Breast epithelium (tissue), 4 donors: ENCODE measurements at regions not wholly inside any gene's neighbourhood (a gene's known extent, or its start where the extent isn't known, plus 50 kb on each side); places are given as distances from the start of the nearest gene placed in this dataset.
"Not testable (repeated sequence)": the region's sequence is repeated elsewhere in the genome, so short reads cannot be mapped to it uniquely, and the experiment has no call there.

ENCODE experiments used
- DNase-seq, 2 donors: peaks; one replicate each; pipeline ENCODE4 v3.0.0-alpha.2; 2019; ENCODE audit warnings: low spot score in 2 of 2
- H3K27ac ChIP-seq, 2 donors: fragments of 200-600 bp; sonication (generic) in 1 of 2; one replicate each; pipeline ENCODE4 v1.5.1; 2016 to 2019; ENCODE audit warnings: mild to moderate bottlenecking in 1 of 2
- H3K27me3 ChIP-seq, 2 donors: fragments of 200-600 bp; sonication (generic) in 1 of 2; one replicate each; pipeline versions ENCODE4 v1.5.1 to v1.6.0; 2017 to 2019; ENCODE audit warnings: control low read depth in 1 of 2, mild to moderate bottlenecking in 1 of 2
- H3K36me3 ChIP-seq: fragments of 200-600 bp; one replicate; pipeline ENCODE4 v1.5.1; 2019
- H3K4me1 ChIP-seq, 2 donors: fragments of 200-600 bp; sonication (generic); one replicate each; pipeline ENCODE4 v1.5.1; 2016 to 2019; ENCODE audit warnings: control low read depth in 1 of 2
- H3K4me3 ChIP-seq, 3 donors: fragments of 200-600 bp; sonication (generic); 1 replicate in 2 of 3; 2 replicates in 1 of 3; pipeline ENCODE4 v1.5.1; 2016 to 2019; ENCODE audit warnings: mild to moderate bottlenecking in 3 of 3, moderate library complexity in 2 of 3
- H3K9me3 ChIP-seq, 2 donors: fragments of 200-600 bp; sonication (generic) in 1 of 2; one replicate each; pipeline ENCODE4 v1.5.1; 2016 to 2019; ENCODE audit warnings: control low read depth in 1 of 2
- CTCF ChIP-seq, 3 donors: fragments of 450-650 bp; IDR thresholded peaks; one replicate each; pipeline ENCODE4 v1.5.1; 2016 to 2017; ENCODE audit warnings: antibody characterized with exemption in 3 of 3, mild to moderate bottlenecking in 3 of 3, moderate library complexity in 3 of 3
- POLR2A ChIP-seq: fragments of 450-650 bp; IDR thresholded peaks from one replicate; pipeline ENCODE4 v1.6.1; 2016; ENCODE audit warnings: antibody characterized with exemption, mild to moderate bottlenecking, moderate library complexity
- POLR2AphosphoS5 ChIP-seq, 3 donors: sonication (generic); formaldehyde crosslinking; IDR thresholded peaks; one replicate each; pipeline ENCODE4 v1.6.1; 2017; ENCODE audit warnings: antibody characterized with exemption in 3 of 3
- intact Hi-C: fragments of 100-400 bp; cut with DNase I; formaldehyde crosslinking; loops from one replicate; pipeline ENCODE4 v1.15.1; 2023; ENCODE audit warnings: low total_unique reads

GRCh38 chr3:115401851-115402501, 221.3 kb upstream of the GAP43 start:
- TF ChIP-seq CTCF (IDR thresholded peaks at IDR 0.05) (no peak), POLR2A (no peak), POLR2AphosphoS5 (IDR thresholded peaks at IDR 0.05) (no peak)
- Histone ChIP-seq H3K27me3 (no peaks in the 10 kb centered on the region), H3K4me3 (no peak overlapping the region), H3K36me3 (no peaks in the 10 kb centered on the region), H3K27ac (no peak overlapping the region), H3K9me3 (no peaks in the 10 kb centered on the region), H3K4me1 (no peaks in the 10 kb centered on the region)
- no peak for DNase-seq
- intact Hi-C loops: no loop called here

GRCh38 chr3:115402651-115403050, 220.7 kb upstream of the GAP43 start:
- H3K27ac ChIP-seq: no peak overlapping the region
- no peaks in the 10 kb centered on the region for H3K36me3 ChIP-seq
- intact Hi-C loops: no loop called here
- H3K27me3 ChIP-seq: no peaks in the 10 kb centered on the region
- no peak for TF ChIP-seq POLR2AphosphoS5 (IDR thresholded peaks at IDR 0.05)
- TF ChIP-seq CTCF (IDR thresholded peaks at IDR 0.05): no peak
- TF ChIP-seq POLR2A: no peak
- H3K9me3 ChIP-seq: no peaks in the 10 kb centered on the region
- no peaks in the 10 kb centered on the region for H3K4me1 ChIP-seq
- DNase-seq: no peak
- H3K4me3 ChIP-seq: no peak overlapping the region

GRCh38 chr3:115403786-115404185, 219.5 kb upstream of the GAP43 start:
- TF ChIP-seq CTCF (IDR thresholded peaks at IDR 0.05) (no peak), POLR2AphosphoS5 (IDR thresholded peaks at IDR 0.05) (no peak), POLR2A (no peak)
- no peak for DNase-seq
- Histone ChIP-seq H3K9me3 (no peaks in the 10 kb centered on the region), H3K4me3 (no peak overlapping the region), H3K4me1 (no peaks in the 10 kb centered on the region), H3K27me3 (no peaks in the 10 kb centered on the region), H3K36me3 (no peaks in the 10 kb centered on the region), H3K27ac (no peak overlapping the region)
- intact Hi-C loops: no loop called here

GRCh38 chr3:115409596-115409995, 213.7 kb upstream of the GAP43 start:
- no peaks in the 10 kb centered on the region for H3K4me1 ChIP-seq
- DNase-seq: no peak
- no peak overlapping the region for H3K27ac ChIP-seq
- H3K4me3 ChIP-seq: no peak overlapping the region
- no peaks in the 10 kb centered on the region for H3K27me3 ChIP-seq
- intact Hi-C loops: no loop called here
- no peaks in the 10 kb centered on the region for H3K9me3 ChIP-seq
- H3K36me3 ChIP-seq: no peaks in the 10 kb centered on the region
- TF ChIP-seq POLR2AphosphoS5 (IDR thresholded peaks at IDR 0.05): no peak
- no peak for TF ChIP-seq CTCF (IDR thresholded peaks at IDR 0.05)
- no peak for TF ChIP-seq POLR2A

GRCh38 chr3:115414610-115415009, 208.7 kb upstream of the GAP43 start:
- DNase-seq, H3K4me1 ChIP-seq, H3K9me3 ChIP-seq, intact Hi-C loops, H3K36me3 ChIP-seq, H3K27me3 ChIP-seq, H3K4me3 ChIP-seq, H3K27ac ChIP-seq: not testable (repeated sequence)
